Panc1 (cell line): ENCODE measurements at regions not wholly inside any gene's neighbourhood (a gene's known extent, or its start where the extent isn't known, plus 50 kb on each side); places are given as distances from the start of the nearest gene placed in this dataset.

Source experiments
- ATAC-seq: fragments of 200-7000 bp; cut with Tn5 transposase; 2 replicates; pipeline ENCODE4 v1.9.1; 2020; ENCODE audit warnings: mild to moderate bottlenecking, moderate library complexity
- BruUV-seq: library from RNA; stranded (reverse); fragments of 400-500 nt; replicated peaks from 2 replicates; lab custom pipeline; 2021; lab: Mats Ljungman, UMichigan
- CTCF ChIA-PET: fragments of 300-600 bp; sonication (Branson Sonifier 250); formaldehyde crosslinking; loops from one replicate; lab custom pipeline; 2022; ENCODE audit warnings: antibody characterized with exemption; lab: Charles Lee
- POLR2A ChIA-PET: fragments of 300-600 bp; sonication (Branson Sonifier 250); formaldehyde crosslinking; loops from one replicate; lab custom pipeline; 2022; ENCODE audit warnings: antibody characterized with exemption; lab: Charles Lee
- DNase-seq: peaks from one replicate; pipeline ENCODE4 v3.0.0-alpha.2; 2010; ENCODE audit warnings: low read depth, low spot score
- H3K27ac ChIP-seq: 2 replicates; pipeline ENCODE4 v1.5.1; 2011; ENCODE audit warnings: mild to moderate bottlenecking, low read length, inconsistent platforms
- H3K27me3 ChIP-seq: fragments of 200-500 bp; sonication (Bioruptor generic); 2 replicates; pipeline ENCODE4 v1.6.0; 2014; ENCODE audit warnings: low read length, inconsistent platforms; ENCODE audit not compliant: control insufficient read depth, insufficient read depth
- H3K36me3 ChIP-seq: fragments of 200-500 bp; sonication (Bioruptor generic); 2 replicates; pipeline ENCODE4 v1.5.1; 2014; ENCODE audit warnings: inconsistent platforms, mild to moderate bottlenecking, low read length, moderate library complexity; ENCODE audit not compliant: control insufficient read depth, insufficient read depth
- H3K4me1 ChIP-seq: 2 replicates; pipeline ENCODE4 v1.5.1; 2011; ENCODE audit warnings: inconsistent platforms, mild to moderate bottlenecking, low read length, moderate library complexity; ENCODE audit not compliant: control insufficient read depth, insufficient read depth
- H3K4me3 ChIP-seq, 2 experiments: 2 replicates each; pipeline ENCODE4 v1.5.1; 2011 to 2012; ENCODE audit warnings: low read depth in 2 of 2, low read length in 2 of 2, mild to moderate bottlenecking in 2 of 2, inconsistent platforms in 1 of 2, moderate library complexity in 1 of 2
- H3K9me3 ChIP-seq: fragments of 200-500 bp; sonication (Bioruptor generic); 2 replicates; pipeline ENCODE4 v1.5.1; 2014; ENCODE audit warnings: low read depth, mild to moderate bottlenecking, inconsistent platforms, low read length, moderate library complexity; ENCODE audit not compliant: control insufficient read depth, insufficient read depth
- POLR2AphosphoS5 ChIP-seq: IDR thresholded peaks from 2 replicates; pipeline ENCODE4 v1.6.1; 2012; ENCODE audit warnings: mild to moderate bottlenecking, low read depth, low read length, moderate library complexity
- SIN3A ChIP-seq: IDR thresholded peaks from 2 replicates; pipeline ENCODE4 v1.6.1; 2012; ENCODE audit warnings: low read depth, mild to moderate bottlenecking, low read length, moderate library complexity, borderline replicate concordance; ENCODE audit not compliant: insufficient read depth
- TCF7L2 ChIP-seq: IDR thresholded peaks from 2 replicates; pipeline ENCODE4 v1.6.1; 2011; ENCODE audit warnings: mild to moderate bottlenecking, low read depth, low read length, inconsistent platforms
- in situ Hi-C: cut with HindIII; loops from 2 replicates; pipeline ENCODE4 v1.10.0; 2016; ENCODE audit warnings: low sequenced_read_pairs, low pct_unique_long_range_greater_than_20kb
- intact Hi-C: fragments of 100-400 bp; cut with micrococcal nuclease; formaldehyde crosslinking; loops from one replicate; pipeline ENCODE4 v1.10.0; 2022; ENCODE audit not compliant: unreplicated experiment
- TF ChIP-seq, protein P1 (sequence below): fragments of 450-650 bp; IDR thresholded peaks from 2 replicates; pipeline ENCODE4 v1.5.1; 2017; ENCODE audit warnings: mild to moderate bottlenecking
- TF ChIP-seq, protein P2 (sequence below), 2 experiments: IDR thresholded peaks; 2 replicates each; pipeline ENCODE4 v1.6.1; 2011 to 2012; ENCODE audit warnings: low read depth in 2 of 2, control low read depth in 1 of 2, low read length in 1 of 2, mild to moderate bottlenecking in 1 of 2, moderate library complexity in 1 of 2; ENCODE audit not compliant: insufficient read depth in 1 of 2

DNA sequence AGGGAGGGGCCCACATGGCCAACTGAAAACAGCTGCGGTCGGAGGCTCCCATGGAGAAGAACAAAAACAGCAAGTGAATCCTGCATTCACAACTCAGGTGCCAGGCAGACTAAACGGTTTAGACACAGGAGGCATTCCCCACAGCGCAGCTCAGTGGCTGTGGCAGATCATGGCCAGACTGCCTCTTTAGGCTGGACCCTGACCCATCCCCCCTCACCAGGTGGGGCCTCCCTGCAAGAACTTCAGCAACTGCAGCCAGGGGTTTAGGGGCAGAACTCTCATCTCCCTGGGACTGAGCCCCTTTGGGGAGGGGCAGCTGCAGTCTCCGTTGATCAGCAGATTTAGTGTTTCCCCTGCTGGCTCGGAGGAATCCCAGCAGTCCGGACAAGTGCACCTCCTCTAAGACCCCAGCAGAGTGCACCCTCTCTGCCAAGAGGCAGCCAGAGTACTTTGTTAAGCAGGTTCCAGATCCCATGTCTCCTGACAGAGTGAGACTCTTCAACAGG lies 346.7 kb downstream of the SS18 start:
- TF ChIP-seq, protein P1, sequence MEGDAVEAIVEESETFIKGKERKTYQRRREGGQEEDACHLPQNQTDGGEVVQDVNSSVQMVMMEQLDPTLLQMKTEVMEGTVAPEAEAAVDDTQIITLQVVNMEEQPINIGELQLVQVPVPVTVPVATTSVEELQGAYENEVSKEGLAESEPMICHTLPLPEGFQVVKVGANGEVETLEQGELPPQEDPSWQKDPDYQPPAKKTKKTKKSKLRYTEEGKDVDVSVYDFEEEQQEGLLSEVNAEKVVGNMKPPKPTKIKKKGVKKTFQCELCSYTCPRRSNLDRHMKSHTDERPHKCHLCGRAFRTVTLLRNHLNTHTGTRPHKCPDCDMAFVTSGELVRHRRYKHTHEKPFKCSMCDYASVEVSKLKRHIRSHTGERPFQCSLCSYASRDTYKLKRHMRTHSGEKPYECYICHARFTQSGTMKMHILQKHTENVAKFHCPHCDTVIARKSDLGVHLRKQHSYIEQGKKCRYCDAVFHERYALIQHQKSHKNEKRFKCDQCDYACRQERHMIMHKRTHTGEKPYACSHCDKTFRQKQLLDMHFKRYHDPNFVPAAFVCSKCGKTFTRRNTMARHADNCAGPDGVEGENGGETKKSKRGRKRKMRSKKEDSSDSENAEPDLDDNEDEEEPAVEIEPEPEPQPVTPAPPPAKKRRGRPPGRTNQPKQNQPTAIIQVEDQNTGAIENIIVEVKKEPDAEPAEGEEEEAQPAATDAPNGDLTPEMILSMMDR: no peak
- TF ChIP-seq SIN3A (no peak), POLR2AphosphoS5 (no peak), TCF7L2 (no peak)
- TF ChIP-seq, protein P2, sequence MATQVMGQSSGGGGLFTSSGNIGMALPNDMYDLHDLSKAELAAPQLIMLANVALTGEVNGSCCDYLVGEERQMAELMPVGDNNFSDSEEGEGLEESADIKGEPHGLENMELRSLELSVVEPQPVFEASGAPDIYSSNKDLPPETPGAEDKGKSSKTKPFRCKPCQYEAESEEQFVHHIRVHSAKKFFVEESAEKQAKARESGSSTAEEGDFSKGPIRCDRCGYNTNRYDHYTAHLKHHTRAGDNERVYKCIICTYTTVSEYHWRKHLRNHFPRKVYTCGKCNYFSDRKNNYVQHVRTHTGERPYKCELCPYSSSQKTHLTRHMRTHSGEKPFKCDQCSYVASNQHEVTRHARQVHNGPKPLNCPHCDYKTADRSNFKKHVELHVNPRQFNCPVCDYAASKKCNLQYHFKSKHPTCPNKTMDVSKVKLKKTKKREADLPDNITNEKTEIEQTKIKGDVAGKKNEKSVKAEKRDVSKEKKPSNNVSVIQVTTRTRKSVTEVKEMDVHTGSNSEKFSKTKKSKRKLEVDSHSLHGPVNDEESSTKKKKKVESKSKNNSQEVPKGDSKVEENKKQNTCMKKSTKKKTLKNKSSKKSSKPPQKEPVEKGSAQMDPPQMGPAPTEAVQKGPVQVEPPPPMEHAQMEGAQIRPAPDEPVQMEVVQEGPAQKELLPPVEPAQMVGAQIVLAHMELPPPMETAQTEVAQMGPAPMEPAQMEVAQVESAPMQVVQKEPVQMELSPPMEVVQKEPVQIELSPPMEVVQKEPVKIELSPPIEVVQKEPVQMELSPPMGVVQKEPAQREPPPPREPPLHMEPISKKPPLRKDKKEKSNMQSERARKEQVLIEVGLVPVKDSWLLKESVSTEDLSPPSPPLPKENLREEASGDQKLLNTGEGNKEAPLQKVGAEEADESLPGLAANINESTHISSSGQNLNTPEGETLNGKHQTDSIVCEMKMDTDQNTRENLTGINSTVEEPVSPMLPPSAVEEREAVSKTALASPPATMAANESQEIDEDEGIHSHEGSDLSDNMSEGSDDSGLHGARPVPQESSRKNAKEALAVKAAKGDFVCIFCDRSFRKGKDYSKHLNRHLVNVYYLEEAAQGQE (IDR thresholded peaks at IDR 0.05; ENCODE audit: insufficient read depth in 1 of 2, low read depth in 2 of 2, low read length in 1 of 2): no peak
- Histone ChIP-seq H3K9me3 (no peaks in the 10 kb centered on the region), H3K4me3 (no peak overlapping the region), H3K27me3 (no peaks in the 10 kb centered on the region), H3K4me1 (no peaks in the 10 kb centered on the region), H3K27ac (no peak overlapping the region), H3K36me3 (no peaks in the 10 kb centered on the region)
- ATAC-seq (no peak), DNase-seq (no peak)
- CTCF ChIA-PET: no interaction called here
- intact Hi-C loops (no loop called here), in situ Hi-C loops (no loop called here)
- BruUV-seq: no TSS peak
- POLR2A ChIA-PET: no interaction called here

DNA sequence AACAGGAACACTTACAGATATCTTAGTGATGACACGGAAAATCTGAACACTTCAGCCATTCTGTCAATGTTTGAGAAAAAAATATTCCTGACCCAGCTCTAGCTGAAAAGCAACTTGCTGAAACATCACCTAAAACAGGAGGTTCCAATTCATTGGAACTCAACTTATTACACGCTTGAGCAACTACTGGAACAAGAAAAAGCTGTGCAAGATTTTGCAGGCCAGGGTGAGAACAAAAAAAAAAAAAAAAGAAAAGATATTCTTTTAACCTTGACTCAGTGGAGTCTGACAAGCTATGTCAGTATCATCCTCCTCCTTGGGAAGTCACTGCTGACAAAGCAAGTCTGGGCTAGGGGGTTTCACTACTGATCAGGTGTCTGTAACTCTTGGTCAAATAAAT lies 351.0 kb downstream of the SS18 start:
- intact Hi-C loops: no loop called here
- POLR2A ChIA-PET: no interaction called here
- no peaks in the 10 kb centered on the region; the same call in 1 of the 2 replicates for H3K27me3 ChIP-seq

More for the DNA sequence above, 351.0 kb downstream of the SS18 start:
- no peak for DNase-seq
- ATAC-seq: no peak
- no peak overlapping the region for H3K27ac ChIP-seq
- no peaks in the 10 kb centered on the region for H3K4me1 ChIP-seq
- no peaks in the 10 kb centered on the region for H3K36me3 ChIP-seq
- no peak overlapping the region for H3K4me3 ChIP-seq
- TF ChIP-seq, protein P2 (IDR thresholded peaks at IDR 0.05; ENCODE audit: insufficient read depth in 1 of 2, low read depth in 2 of 2, low read length in 1 of 2): no peak
- TF ChIP-seq POLR2AphosphoS5 (no peak), SIN3A (no peak), TCF7L2 (no peak)
- TF ChIP-seq, protein P1: no peak
- CTCF ChIA-PET: no interaction called here
- H3K9me3 ChIP-seq: no peaks in the 10 kb centered on the region
- in situ Hi-C loops: no loop called here
- BruUV-seq: no TSS peak
